H1 (cell line): ENCODE measurements at regions not wholly inside any gene's neighbourhood (a gene's known extent, or its start where the extent isn't known, plus 50 kb on each side); places are given as distances from the start of the nearest gene placed in this dataset.

Experiments
- CTCF ChIA-PET: fragments of 300-600 bp; sonication (Branson Sonifier 250); formaldehyde crosslinking; loops from one replicate; lab custom pipeline; 2021; ENCODE audit not compliant: partially characterized antibody; lab: Charles Lee
- POLR2A ChIA-PET: fragments of 300-600 bp; sonication (Branson Sonifier 250); formaldehyde crosslinking; loops from one replicate; lab custom pipeline; 2021; ENCODE audit warnings: inconsistent platforms; ENCODE audit not compliant: partially characterized antibody; lab: Charles Lee
- DNase-seq, 2 experiments: peaks; one replicate each; pipeline versions ENCODE4 v3.0.0 to v3.0.0-alpha.2; 2010 to 2022; ENCODE audit warnings: low spot score in 2 of 2, low read depth in 1 of 2, mixed read lengths in 1 of 2
- FAIRE-seq: peaks from 2 replicates; lab custom pipeline; 2011; peaks lifted over from hg19 to GRCh38; lab: Jason Lieb, UNC
- H2AFZ ChIP-seq: 2 replicates; pipeline ENCODE4 v1.8.1; 2012; ENCODE audit warnings: low read length, inconsistent platforms
- H2AK5ac ChIP-seq: 2 replicates; pipeline ENCODE4 v1.6.1; 2013; ENCODE audit warnings: low read depth, low read length
- H2BK120ac ChIP-seq: replicated peaks from 2 replicates; pipeline ENCODE3; 2013; ENCODE audit warnings: low read depth, low read length, inconsistent platforms
- H2BK12ac ChIP-seq: 2 replicates; pipeline ENCODE4 v1.6.1; 2013; ENCODE audit warnings: low read depth, low read length
- H2BK15ac ChIP-seq: 2 replicates; pipeline ENCODE4 v1.6.1; 2013; ENCODE audit warnings: low read length
- H2BK20ac ChIP-seq: 2 replicates; pipeline ENCODE4 v1.6.1; 2013; ENCODE audit warnings: low read length
- H2BK5ac ChIP-seq: 2 replicates; pipeline ENCODE4 v1.6.1; 2013; ENCODE audit warnings: low read depth, low read length
- H3K14ac ChIP-seq: 2 replicates; pipeline ENCODE4 v1.6.1; 2013; ENCODE audit warnings: inconsistent platforms; ENCODE audit not compliant: insufficient read length
- H3K18ac ChIP-seq: 2 replicates; pipeline ENCODE4 v1.6.1; 2013; ENCODE audit warnings: low read length; ENCODE audit errors: extremely low read depth
- H3K23ac ChIP-seq: 2 replicates; pipeline ENCODE4 v1.6.1; 2013; ENCODE audit warnings: inconsistent platforms; ENCODE audit not compliant: insufficient read length
- H3K23me2 ChIP-seq: 2 replicates; pipeline ENCODE4 v1.6.1; 2013; ENCODE audit warnings: low read depth, low read length
- H3K27ac ChIP-seq: 2 replicates; pipeline ENCODE4 v1.6.1; 2011; ENCODE audit warnings: low read depth, low read length, inconsistent platforms
- H3K27me3 ChIP-seq, 4 experiments: replicated peaks in 1 of 4; 1 replicate in 1 of 4; 2 replicates in 3 of 4; pipeline versions ENCODE4 v1.6.1 to v1.8.1; 2011 to 2013; ENCODE audit warnings: low read length in 3 of 4, mild to moderate bottlenecking in 3 of 4, inconsistent platforms in 2 of 4, mixed read lengths in 2 of 4, moderate library complexity in 1 of 4; ENCODE audit not compliant: control insufficient read depth in 3 of 4, insufficient read depth in 3 of 4; ENCODE audit errors: extremely low read depth in 1 of 4
- H3K36me3 ChIP-seq, 4 experiments: 2 replicates each; pipeline versions ENCODE4 v1.6.1 to v1.8.1; 2011 to 2013; ENCODE audit warnings: mild to moderate bottlenecking in 4 of 4, low read length in 3 of 4, moderate library complexity in 2 of 4, control low read depth in 1 of 4, inconsistent platforms in 1 of 4; ENCODE audit not compliant: insufficient read depth in 4 of 4, control insufficient read depth in 2 of 4
- H3K4ac ChIP-seq: replicated peaks from 2 replicates; pipeline ENCODE3; 2013; ENCODE audit warnings: low read length, low read depth, mixed read lengths, inconsistent platforms; ENCODE audit not compliant: insufficient read length
- H3K4me1 ChIP-seq, 4 experiments: replicated peaks in 1 of 4; 1 replicate in 1 of 4; 2 replicates in 3 of 4; pipeline versions ENCODE4 v1.6.1 to v1.8.1; 2011 to 2013; ENCODE audit warnings: low read length in 3 of 4, inconsistent platforms in 2 of 4, mixed read lengths in 1 of 4; ENCODE audit not compliant: insufficient read depth in 4 of 4, control insufficient read depth in 3 of 4
- H3K4me2 ChIP-seq, 2 experiments: 2 replicates each; pipeline versions ENCODE4 v1.6.1 to v1.8.1; 2011 to 2013; ENCODE audit warnings: low read depth in 2 of 2, low read length in 2 of 2, control low read depth in 1 of 2, inconsistent platforms in 1 of 2, mild to moderate bottlenecking in 1 of 2; ENCODE audit not compliant: insufficient read depth in 1 of 2
- H3K4me3 ChIP-seq, 4 experiments: fragments of 200-600, 300-600 bp in 1 of 4; sonication (generic), shearing (Covaris generic), sonication (Bioruptor Twin) in 1 of 4; 2 replicates each; pipeline versions ENCODE4 v1.5.1 to v1.8.1; 2011 to 2016; ENCODE audit warnings: low read length in 4 of 4, low read depth in 3 of 4, control low read depth in 2 of 4, inconsistent platforms in 2 of 4, mild to moderate bottlenecking in 2 of 4, mixed read lengths in 1 of 4, moderate library complexity in 1 of 4; ENCODE audit not compliant: insufficient read depth in 2 of 4; ENCODE audit errors: extremely low read depth in 1 of 4
- H3K56ac ChIP-seq: replicated peaks from 2 replicates; pipeline ENCODE3; 2013; ENCODE audit warnings: low read depth, mild to moderate bottlenecking, mixed read lengths, low read length, inconsistent platforms; ENCODE audit not compliant: insufficient read length
- H3K79me1 ChIP-seq: 2 replicates; pipeline ENCODE4 v1.6.1; 2013; ENCODE audit warnings: low read depth, low read length, control low read depth
- H3K79me2 ChIP-seq, 2 experiments: 2 replicates each; pipeline versions ENCODE4 v1.6.1 to v1.8.1; 2012 to 2013; ENCODE audit warnings: low read length in 2 of 2, mild to moderate bottlenecking in 2 of 2, inconsistent platforms in 1 of 2; ENCODE audit not compliant: insufficient read depth in 2 of 2, control insufficient read depth in 1 of 2
- H3K9ac ChIP-seq, 4 experiments: replicated peaks in 1 of 4; 1 replicate in 1 of 4; 2 replicates in 3 of 4; pipeline versions ENCODE4 v1.6.1 to v1.8.1; 2011 to 2013; ENCODE audit warnings: low read depth in 3 of 4, low read length in 3 of 4, control low read depth in 2 of 4, mild to moderate bottlenecking in 2 of 4, moderate library complexity in 2 of 4, inconsistent platforms in 1 of 4; ENCODE audit errors: extremely low read depth in 1 of 4
- H3K9me3 ChIP-seq, 2 experiments: 2 replicates each; pipeline versions ENCODE4 v1.6.1 to v1.8.1; 2012 to 2013; ENCODE audit warnings: mild to moderate bottlenecking in 2 of 2, moderate library complexity in 2 of 2, control low read depth in 1 of 2, inconsistent platforms in 1 of 2, low read depth in 1 of 2, low read length in 1 of 2, mixed read lengths in 1 of 2; ENCODE audit not compliant: insufficient read depth in 2 of 2
- H4K20me1 ChIP-seq, 2 experiments: replicated peaks in 1 of 2; 2 replicates each; pipeline versions ENCODE3 to v1.8.1; 2011 to 2013; ENCODE audit warnings: inconsistent platforms in 2 of 2, low read length in 2 of 2, mild to moderate bottlenecking in 1 of 2; ENCODE audit not compliant: insufficient read depth in 2 of 2, control insufficient read depth in 1 of 2
- H4K5ac ChIP-seq: 2 replicates; pipeline ENCODE4 v1.6.1; 2013; ENCODE audit warnings: low read length, low read depth, mixed read lengths, inconsistent platforms; ENCODE audit not compliant: insufficient read length
- H4K8ac ChIP-seq: 2 replicates; pipeline ENCODE4 v1.8.0; 2013; ENCODE audit warnings: mild to moderate bottlenecking, moderate library complexity, low read length, inconsistent platforms; ENCODE audit not compliant: insufficient read depth; ENCODE audit errors: extremely low read depth
- H4K91ac ChIP-seq: replicated peaks from 2 replicates; pipeline ENCODE3; 2013; ENCODE audit warnings: low read length, mixed read lengths, inconsistent platforms; ENCODE audit not compliant: insufficient read length
- CEBPB ChIP-seq: IDR thresholded peaks from 2 replicates; pipeline ENCODE4 v1.6.1; 2012; ENCODE audit warnings: low read depth, low read length
- SAP30 ChIP-seq: fragments of 300-600 bp; sonication (generic); IDR thresholded peaks from 2 replicates; pipeline ENCODE4 v1.7.1; 2012; ENCODE audit warnings: low read length, moderate library complexity, mild to moderate bottlenecking, inconsistent platforms; ENCODE audit not compliant: insufficient read depth, insufficient replicate concordance
- SRF ChIP-seq: IDR thresholded peaks from 2 replicates; pipeline ENCODE4 v1.6.1; 2011; ENCODE audit warnings: mild to moderate bottlenecking, low read depth, low read length, moderate library complexity
- SUZ12 ChIP-seq: fragments of 200-600 bp; sonication (generic); IDR thresholded peaks from 2 replicates; pipeline ENCODE4 v1.6.1; 2012; ENCODE audit warnings: mild to moderate bottlenecking, inconsistent platforms, low read length, moderate library complexity, mixed read lengths
- WGBS, 2 experiments: shearing (Covaris generic) in 1 of 2; methylation state at CpG; one replicate each; pipeline versions ENCODE4 v1.1.6 to v1.1.7; 2013 to 2015; ENCODE audit warnings: low lambda C conversion rate in 2 of 2, mixed read lengths in 2 of 2, inconsistent platforms in 1 of 2, low coverage in 1 of 2, missing lambda C conversion rate in 1 of 2; ENCODE audit not compliant: insufficient replicate concordance in 2 of 2, insufficient coverage in 1 of 2, insufficient read length in 1 of 2; ENCODE audit errors: extremely low coverage in 1 of 2, missing lambda C conversion rate in 1 of 2; 5-methylcytosine and 5-hydroxymethylcytosine counted together

GRCh38 chr3:168834558-168834957 is 738.8 kb upstream of the GOLIM4 start:
- no peaks in the 10 kb centered on the region for H3K27me3 ChIP-seq

More at GRCh38 chr3:168834558-168834957, 738.8 kb upstream of the GOLIM4 start:
- Histone ChIP-seq H4K20me1 (no peaks in the 10 kb centered on the region), H2BK5ac (no peak overlapping the region), H2BK120ac (no peak overlapping the region), H4K8ac (no peak overlapping the region), H3K23me2 (no peaks in the 10 kb centered on the region), H3K36me3 (peaks cover 0 to 22% (median 4%) of the 10 kb centered on the region in 4 experiments; a peak in 3 of 8 replicates), H3K56ac (no peak overlapping the region), H2BK20ac (no peak overlapping the region), H3K4me3 (no peak overlapping the region), H3K27ac (no peak overlapping the region), H2AFZ (no peak overlapping the region), H3K14ac (no peak overlapping the region), H3K4me2 (no peak overlapping the region), H3K9ac (no peak overlapping the region), H3K9me3 (peaks cover 13 to 20% of the 10 kb centered on the region in 2 experiments), H2BK12ac (no peak overlapping the region), H4K5ac (no peak overlapping the region), H4K91ac (no peak overlapping the region), H3K79me2 (no peaks in the 10 kb centered on the region), H3K23ac (no peak overlapping the region), H3K4me1 (peaks cover 0 to 3% (median 1%) of the 10 kb centered on the region in 4 experiments; a peak in 2 of 7 replicates), H3K18ac (no peak overlapping the region), H3K4ac (no peak overlapping the region), H3K79me1 (no peaks in the 10 kb centered on the region), H2AK5ac (no peak overlapping the region), H2BK15ac (no peak overlapping the region)
- POLR2A ChIA-PET = no interaction called here
- WGBS, 2 experiments = 94% methylated on average over 1 of the region's 1 CpG; no CpG with 5 or more reads in 1 of the 2 experiments
- no peak for FAIRE-seq
- DNase-seq = no peak
- TF ChIP-seq SAP30 (no peak), SRF (no peak), SUZ12 (no peak), CEBPB (no peak)
- CTCF ChIA-PET = interaction anchor here (0.5 to 1.1 kb wide), 3 partner anchors 12 to 213 kb away, joined by 3 to 4 read pairs (median 3); no protein-coding TSS in a partner anchor
